Skin epidermis (tissue), 12 donors: ENCODE measurements at regions not wholly inside any gene's neighbourhood (a gene's known extent, or its start where the extent isn't known, plus 50 kb on each side); places are given as distances from the start of the nearest gene placed in this dataset.

ENCODE experiments used
- H3K27ac ChIP-seq, 21 experiments: fragments of 200-600 bp; sonication (generic) in 11 of 21; one replicate each; pipeline ENCODE4 v1.5.0; 2020; ENCODE audit warnings: mild to moderate bottlenecking in 3 of 21, inconsistent platforms in 2 of 21, moderate library complexity in 2 of 21
- H3K4me3 ChIP-seq, 7 experiments: fragments of 200-600 bp; sonication (generic) in 2 of 7; one replicate each; pipeline ENCODE4 v1.5.0; 2020; ENCODE audit warnings: inconsistent platforms in 2 of 7, mild to moderate bottlenecking in 2 of 7, moderate library complexity in 1 of 7

DNA sequence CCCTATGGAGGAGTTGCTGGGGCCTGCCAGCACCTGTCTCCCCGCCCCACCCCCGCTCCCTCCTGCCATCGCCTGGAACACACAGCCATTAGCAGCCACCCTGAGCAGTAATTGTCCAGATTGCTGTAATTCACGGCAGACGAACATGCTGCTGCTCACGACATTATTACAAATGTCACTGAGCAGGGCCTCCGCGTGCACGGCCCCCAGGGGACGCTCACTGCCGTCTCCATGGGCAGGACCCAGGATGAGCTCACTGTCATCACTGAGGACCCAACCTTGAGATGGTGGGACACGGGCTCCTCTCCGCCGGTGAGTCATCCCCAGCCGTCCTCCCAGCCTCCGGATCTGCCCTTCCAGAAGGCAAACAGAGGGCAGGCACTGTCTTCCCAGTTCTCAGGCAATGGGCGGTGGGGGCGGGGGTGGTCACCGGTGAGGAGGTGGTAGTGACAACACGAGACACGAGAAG is 100.4 kb downstream of the RFLNA start:
- peak overlapping the region in 6 of 21 experiments; percentile 32 to 95 (median 74) for H3K27ac ChIP-seq

DNA sequence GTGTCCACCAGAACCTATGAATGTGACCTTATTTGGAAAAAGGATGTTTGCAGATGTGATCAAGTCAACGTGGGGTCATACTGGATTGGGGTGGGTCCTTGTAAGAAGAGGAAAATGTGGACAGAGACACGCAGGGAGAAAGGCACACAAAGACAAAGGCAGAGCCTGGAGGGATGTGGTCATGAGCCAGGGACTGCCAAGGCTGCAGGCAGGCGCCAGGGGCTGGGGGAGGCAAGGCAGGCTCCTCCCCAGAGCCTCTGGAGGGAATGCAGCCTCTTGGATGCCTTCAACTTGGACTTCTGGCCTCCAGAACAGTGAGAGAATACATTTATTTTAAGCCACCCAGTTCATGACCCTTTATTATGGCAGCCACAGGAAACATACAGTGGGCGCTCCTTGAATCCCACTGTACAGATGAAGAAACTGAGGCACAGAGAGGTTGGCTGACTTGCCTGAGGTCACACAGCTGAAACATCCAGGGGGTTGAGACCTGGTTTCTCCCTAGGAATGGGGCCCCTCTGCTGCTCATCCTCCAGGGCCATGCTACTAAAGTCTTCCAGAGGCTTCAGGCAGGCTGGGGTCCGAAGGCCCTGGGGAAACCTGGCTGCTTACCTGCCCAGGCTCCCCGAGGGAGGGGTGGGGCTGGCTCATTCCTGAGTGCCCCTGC is 99.7 kb downstream of the RFLNA start:
- Histone ChIP-seq H3K27ac (peak overlapping the region in 7 of 21 experiments; percentile 17 to 95 (median 72)), H3K4me3 (no peak overlapping the region)

More for the DNA sequence above, 100.4 kb downstream of the RFLNA start:
- no peak overlapping the region for H3K4me3 ChIP-seq

DNA sequence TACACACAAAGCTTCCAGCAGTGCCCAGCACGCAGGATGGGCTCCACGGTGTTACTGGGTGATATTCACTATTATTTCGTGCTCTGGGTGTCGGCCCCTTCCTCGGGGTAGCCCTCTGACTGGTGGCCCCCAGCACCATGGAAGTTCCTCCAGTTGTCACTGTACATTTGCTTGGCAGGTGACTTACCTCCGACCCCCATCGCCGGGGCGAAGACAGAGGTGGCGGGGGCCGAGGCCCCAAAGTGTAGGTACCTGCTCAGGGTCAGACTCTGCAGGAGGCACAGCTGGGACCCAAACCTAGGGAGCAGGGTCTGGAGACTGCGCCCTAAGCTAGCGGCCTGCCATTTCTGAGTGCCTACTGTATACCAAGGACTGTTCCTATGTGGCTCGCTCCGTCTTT is 98.9 kb downstream of the RFLNA start:
- Histone ChIP-seq H3K4me3 (no peak overlapping the region), H3K27ac (peak overlapping the region in 8 of 21 experiments; percentile 34 to 95 (median 76))

DNA sequence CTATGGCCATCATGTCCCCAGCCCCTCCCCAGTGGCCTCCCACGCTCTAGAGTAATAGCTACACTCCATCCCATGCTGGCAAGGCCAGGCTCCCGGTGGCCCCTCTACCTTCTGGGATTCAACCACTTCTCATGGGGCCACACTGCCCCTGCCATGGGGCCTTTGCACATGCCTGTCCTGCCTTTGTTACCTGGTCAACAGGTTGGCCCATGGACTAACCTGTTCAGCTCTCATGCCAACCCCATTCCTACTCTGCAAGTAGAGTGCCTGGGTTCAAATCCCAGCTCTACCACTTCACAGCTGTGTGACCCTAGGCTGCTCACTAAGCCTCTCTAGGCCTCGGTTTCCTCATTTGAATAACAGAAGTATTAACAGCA is 98.5 kb downstream of the RFLNA start:
- Histone ChIP-seq H3K27ac (peak overlapping the region in 16 of 21 experiments; percentile 14 to 95 (median 76)), H3K4me3 (no peak overlapping the region)

DNA sequence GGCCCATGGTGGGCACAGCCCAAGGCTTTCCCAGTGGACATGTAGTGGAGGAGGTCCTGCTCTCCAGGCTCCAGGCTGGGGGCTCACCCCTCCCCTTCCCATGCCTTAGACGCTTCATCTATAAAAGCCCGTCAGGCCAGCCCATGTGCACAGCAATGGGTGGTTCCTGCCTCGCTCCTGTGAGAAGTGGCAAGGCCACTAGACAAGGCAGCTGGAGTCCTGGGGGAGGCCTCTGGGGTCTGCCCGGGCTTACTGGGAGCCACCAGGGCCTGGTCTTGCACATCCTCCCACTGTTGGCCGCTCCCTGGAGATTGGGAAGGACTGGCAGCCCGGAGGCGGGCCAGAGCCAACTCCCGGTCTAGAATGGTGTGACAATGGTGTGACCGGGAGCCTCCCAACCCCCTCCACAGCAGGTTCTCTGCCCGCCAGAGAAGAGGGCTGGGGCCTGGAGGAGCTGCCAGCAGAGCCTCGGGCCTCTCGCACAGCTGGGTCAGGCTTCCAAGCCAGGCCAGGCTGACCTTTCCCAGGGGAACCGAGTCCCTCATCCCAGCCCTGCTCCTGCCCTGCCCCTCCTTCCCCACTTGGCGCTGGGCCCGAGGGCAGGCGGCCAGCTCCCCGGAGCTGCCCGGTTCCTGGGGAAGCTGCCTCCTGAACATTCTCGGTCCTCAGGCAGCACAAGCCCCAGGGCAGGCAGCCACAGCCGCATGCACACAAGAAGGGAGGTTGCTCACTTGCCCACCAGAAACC is 97.9 kb downstream of the RFLNA start:
- Histone ChIP-seq H3K4me3 (no peak overlapping the region), H3K27ac (peak overlapping the region in 19 of 21 experiments; percentile 14 to 95 (median 72))

DNA sequence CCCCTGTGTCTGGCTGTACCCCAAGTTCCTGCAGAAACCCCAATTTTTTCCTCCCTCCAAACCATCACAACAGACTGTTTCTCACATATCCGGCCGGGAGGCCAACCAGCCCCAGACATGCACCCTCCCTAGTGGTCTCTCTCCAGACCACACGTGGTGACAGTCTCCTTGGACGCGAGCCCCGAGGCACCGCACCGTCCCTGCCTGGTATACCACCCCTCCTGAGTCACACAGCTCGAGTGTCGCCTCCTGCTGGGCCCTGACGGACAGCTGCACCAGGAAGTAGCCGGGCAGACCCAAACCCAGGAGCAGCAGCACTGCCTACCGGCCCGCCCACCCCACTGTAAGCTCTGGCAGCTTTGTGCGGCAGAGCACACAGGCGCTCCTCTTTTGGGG is 97.4 kb downstream of the RFLNA start:
- Histone ChIP-seq H3K4me3 (no peak overlapping the region), H3K27ac (peak overlapping the region in 19 of 21 experiments; percentile 14 to 95 (median 81))

DNA sequence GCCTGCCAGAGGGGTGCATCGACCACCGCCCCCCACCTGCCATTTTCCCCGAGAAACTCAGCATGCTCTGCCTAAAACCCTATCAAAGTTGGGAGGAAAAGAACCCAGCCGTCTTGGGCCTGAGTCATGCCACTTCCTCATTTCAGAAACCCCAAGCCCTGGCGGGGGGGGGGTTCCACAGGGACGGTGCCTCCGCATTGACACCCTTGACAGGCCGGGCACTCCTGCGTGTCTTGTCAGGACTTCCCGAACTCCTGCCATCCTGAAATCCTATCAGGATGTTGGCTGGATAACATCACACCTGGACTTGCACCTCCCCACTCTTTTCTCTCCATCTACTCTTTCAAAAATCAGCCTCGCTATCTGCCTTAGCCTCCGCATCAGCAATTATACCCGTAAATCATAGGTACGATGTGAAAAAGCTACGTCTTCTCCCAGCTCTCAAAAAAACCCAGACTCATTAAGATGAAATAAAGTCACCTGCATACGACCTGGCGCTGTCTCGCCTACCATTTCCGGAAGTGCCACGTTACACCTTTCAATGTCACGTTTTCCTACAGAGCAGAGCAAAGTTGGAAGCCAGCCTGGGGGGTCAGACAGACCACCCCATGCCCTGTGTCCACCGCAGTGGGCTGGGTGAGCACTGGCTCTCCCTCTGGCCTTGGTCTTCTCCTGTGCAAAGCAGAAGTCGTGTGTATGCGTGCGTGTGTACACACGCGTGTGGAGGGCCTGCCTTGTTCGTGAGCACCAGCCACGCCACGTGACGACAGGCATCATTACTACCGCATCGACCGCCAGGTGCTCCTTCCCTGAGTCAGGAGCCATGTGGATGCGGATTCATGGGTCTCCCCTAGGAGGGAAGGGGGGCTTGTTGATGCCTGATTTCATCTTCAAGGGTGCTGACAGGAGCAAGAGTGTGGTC is 96.7 kb downstream of the RFLNA start:
- peak overlapping the region in 20 of 21 experiments; percentile 33 to 95 (median 84) for H3K27ac ChIP-seq
- no peak overlapping the region for H3K4me3 ChIP-seq

DNA sequence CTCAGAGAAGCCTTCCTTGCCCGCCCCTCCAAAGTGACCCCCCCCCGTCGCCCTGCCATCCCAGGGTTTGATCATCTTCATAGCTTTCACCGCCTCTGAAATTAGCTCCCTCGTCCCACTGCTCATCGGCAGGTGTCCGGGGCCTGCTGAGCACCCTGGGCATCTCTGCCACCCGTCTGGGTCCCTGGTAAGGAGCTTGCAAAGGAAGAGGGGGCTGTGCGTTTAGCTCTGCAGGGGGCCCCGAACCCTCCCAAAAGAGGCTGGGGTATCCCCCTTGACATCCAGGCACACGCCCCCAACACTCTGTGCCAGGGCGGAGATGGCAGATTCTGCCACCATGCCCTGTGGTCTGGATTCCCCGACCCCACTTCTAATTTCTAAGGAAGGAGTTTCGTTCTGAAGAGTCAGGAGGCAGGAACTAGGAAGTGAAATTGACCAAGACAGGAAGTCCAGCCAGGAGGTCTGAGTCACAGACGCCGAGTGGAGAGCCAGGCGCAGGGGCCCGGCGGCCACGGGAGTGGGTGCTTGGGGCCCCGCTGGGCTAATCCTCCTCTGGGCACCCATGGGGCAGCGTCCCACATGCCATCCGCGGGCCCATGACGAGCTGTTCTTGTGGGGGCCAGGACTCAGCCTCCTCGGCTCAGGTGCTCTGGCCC is 95.7 kb downstream of the RFLNA start:
- no peak overlapping the region for H3K4me3 ChIP-seq
- H3K27ac ChIP-seq, result peak overlapping the region in 20 of 21 experiments; percentile 52 to 95 (median 84)

DNA sequence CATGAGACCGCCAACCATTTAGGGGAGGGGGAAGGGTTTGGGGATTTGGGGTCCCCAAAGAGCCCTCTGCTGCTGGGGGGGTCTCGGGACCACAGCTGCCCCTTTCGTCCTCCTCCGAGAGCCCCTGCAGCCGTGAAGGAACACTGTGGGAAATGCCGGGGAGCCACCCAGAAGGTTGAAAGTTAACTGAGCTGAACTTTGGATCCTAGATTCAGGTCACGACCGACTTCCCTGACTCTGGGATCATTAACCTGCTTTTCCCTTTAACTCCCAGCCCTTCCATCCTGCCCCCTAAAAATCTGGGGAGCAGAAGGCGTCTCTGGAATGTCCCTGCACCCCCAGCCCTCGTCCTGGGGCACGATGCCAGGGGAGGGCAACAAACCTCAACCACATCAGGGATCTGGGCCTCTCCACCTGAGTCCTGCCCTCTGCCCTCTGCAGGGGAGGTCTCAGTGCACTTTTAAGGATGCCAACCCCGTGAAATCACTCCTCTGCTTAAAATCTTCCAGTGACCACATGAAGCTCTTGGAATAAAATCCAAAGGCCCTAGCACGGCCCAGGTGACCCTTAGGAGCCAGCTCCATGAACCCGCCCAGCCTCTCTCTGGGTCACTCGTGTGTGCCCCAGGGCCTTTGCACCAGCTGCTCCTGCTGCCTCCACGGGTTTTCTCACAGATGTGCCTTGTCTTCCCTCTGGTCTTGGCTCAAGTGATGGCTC is 95.0 kb downstream of the RFLNA start:
- Histone ChIP-seq H3K4me3 (peak overlapping the region in 2 of 7 experiments; percentile 32 to 51), H3K27ac (peak overlapping the region in 20 of 21 experiments; percentile 12 to 95 (median 84))

DNA sequence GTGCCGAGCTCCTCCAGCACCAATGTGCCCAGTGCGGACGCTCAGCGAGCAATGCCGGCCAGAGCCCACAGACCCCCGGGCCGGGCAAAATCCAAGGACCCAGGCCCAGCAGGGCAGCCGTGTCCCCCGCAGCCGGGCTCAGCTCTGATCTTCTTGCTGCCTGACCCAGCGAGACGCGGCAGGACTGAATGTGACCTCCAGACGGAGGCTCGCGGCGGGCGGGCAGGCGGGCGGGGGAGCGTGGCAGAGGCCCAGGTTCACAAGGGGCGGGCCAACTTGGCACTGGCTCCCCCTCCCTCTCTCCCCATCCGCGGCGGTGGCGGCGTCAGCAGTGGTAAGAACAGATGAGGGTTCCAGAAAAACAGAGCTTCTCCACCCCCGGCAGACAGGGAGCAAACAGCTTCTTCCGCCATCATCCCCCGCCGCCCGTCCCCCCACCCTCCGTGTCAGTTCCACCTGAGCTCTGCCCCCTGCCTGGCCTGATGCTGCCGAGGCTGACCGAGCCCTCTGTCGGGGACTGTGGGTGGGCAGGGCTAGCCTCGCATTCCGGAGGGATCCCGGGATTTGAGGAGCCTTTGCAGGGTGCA is 94.3 kb downstream of the RFLNA start:
- Histone ChIP-seq H3K27ac (peak overlapping the region in 20 of 21 experiments; percentile 62 to 95 (median 85)), H3K4me3 (peak overlapping the region; percentile 32 to 51 (median 34))

DNA sequence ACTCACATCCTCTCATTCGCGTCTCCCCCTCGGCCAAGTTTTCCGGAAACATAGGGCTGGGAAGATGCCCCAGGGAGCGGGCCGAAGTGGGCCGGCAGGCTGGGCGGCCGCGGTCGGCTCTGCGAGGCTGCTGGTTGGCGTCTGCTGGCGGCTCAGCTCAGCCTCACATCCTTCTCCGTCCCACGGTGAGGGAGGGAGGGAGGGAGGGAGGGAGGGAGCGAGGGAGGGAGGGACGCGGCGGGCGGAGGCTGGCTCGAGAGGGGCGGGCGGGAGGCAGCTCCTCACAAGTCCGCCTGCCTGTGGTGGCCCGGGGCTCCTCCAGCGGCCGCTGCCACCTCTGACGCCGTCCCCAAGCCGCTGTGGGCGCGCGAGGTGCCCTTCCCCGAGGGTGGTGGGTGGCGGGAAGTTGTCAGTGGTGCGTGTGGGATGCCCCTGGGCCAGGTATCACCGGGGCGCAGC is 93.8 kb downstream of the RFLNA start:
- H3K27ac ChIP-seq, result peak overlapping the region; percentile 39 to 95 (median 85)
- H3K4me3 ChIP-seq, result peak overlapping the region; percentile 32 to 51 (median 34)

DNA sequence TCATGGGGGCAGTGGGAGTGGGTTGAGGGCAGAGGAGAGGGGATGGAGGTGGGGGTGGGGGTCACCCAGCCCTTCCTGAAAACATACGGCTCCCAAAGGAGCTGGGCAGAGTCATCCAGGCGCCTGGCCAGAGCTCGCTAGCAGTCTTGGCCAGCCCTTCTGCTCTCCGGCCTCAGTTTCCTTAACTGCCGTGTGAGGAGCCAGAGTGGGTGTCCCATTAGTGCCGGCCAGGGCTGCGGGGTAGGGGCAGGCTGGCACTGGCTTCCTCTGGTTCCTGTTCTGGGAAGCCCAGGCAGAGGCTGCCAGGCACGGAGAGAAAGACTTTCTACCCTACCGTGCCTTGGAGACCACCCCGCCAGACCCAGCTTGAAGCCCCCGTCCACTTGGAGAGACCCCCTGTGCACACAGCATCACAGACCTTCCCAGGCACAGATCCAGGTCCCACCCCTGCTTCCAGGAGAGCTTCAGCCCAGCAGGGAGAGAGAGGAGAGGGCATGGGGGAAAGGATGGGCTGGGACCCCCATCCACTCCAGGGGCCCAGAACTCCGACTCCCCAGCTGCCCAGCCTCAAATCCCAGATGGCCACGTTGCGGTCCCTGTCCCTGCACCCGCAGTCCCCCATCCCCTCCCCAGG is 93.3 kb downstream of the RFLNA start:
- H3K4me3 ChIP-seq, result peak overlapping the region; percentile 17 to 51 (median 34)
- H3K27ac ChIP-seq, result peak overlapping the region in 20 of 21 experiments; percentile 39 to 95 (median 85)

DNA sequence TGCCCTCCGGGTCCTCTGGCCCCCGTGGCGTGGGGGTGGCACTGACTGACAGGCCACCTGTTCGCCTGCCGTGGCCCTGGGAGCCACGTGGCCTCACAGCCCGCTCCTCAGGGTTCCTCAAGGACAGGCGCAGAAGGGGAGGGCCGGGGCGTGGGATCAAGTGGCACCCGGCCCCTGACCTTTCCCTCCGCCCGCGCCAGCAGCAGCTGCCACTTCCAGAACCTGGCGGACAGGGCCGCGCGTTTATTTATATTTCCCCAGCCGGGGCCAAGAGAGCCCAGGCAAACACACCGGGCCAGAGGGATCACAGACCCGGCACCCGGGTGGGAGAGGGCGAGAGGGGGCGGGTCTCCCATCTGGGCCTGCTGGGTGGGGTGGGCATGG is 92.6 kb downstream of the RFLNA start:
- Histone ChIP-seq H3K4me3 (peak overlapping the region; percentile 17 to 51 (median 34)), H3K27ac (peak overlapping the region in 19 of 21 experiments; percentile 15 to 95 (median 85))

DNA sequence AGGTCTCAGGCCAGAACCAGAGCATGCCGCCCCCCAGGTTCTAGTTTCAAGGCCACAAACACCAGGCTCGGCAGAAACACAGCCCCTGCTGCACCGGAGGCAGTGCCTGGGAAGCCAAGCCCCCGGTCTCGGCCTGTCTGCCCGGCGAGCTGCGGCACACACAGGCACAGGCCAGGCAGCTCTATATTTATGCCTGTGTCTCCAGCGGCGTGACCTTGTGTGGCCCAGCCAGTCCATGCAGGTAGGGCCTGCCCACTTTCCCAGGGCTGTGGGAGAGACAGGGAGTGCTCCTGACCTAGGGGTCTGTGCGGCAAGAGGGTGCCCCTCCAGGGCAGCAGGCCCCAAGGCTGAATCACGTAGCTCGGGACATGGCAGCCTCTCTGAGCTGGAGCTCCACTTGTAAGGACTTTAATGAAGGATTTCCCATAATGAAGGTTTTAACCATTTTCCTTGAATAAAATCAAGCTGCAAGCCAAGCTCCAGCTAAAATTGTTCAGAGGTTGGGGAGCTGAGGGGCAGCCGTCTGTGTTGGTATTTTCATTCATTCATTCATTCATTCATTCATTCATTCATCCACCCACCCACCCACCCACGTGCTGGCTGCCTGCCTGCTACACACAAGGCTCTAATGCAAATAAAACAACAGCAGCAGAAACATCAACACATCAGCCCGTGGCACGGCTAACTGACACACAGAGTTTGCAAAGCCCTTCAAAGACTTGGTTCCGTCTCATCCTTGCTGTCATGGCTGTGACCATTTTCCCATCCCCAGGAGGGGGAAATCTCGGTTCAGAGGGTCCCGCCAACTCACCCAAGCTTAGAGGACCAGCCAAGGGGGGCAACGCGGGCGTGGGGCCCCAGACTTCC is 92.0 kb downstream of the RFLNA start:
- Histone ChIP-seq H3K27ac (peak overlapping the region in 13 of 21 experiments; percentile 15 to 95 (median 85)), H3K4me3 (peak overlapping the region in 6 of 7 experiments; percentile 17 to 51 (median 38))

DNA sequence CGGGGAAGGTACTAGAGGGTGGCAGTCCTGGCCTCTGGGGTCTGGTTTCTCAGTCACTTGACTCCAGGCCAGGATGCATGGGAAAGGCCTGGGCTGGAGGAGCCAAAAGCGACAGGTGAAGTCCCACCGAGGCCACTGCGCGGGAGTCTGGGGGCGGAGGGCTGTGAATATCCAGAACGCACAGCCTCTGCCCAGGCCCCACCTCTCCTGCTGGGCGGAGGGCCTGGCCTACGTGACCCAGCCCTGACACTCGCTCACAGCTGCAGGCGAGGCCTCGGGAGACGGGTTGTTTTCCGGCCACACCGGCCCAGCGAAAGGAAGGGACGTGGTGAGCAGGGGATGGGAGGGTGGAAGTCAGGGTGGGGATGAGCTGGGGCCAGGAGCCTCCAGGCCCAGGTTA is 91.2 kb downstream of the RFLNA start:
- H3K27ac ChIP-seq, result peak overlapping the region in 9 of 21 experiments; percentile 12 to 95 (median 49)

DNA sequence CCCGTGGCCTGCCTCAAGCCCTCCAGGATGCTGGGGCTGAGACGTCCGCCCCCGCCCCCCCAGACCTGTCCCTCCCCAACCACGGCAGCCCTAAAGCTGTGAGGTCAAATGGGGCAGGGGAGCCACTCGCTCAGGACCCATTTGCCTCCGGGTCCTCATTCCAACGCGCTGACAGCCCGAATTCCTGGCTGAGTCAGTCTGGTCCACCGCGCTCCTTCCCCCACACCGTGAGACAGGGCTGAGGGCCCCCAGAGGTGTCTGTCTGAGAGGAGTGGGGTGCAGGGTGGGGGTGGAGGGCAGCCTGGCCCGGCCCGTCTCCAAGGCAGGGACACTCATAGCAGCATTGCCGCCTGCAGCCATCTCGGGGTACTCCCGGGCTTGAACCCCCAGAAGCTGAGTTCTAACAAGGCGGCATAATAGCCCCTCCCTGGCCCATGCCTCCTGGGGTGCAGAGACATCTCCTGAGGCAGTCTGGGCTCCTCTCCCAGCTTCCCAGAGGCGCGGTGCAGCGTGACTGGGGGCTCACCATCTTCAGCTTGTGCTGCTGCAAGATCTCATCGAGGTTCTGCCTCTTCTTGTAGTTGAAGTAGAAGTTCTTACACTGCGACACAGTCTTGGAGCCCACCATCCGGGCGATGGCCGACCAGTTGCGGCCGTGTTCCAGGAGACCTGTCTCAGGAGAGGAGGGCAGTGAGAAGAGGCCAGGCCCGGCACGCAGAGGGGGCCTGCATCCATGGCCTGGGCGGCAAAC is 90.5 kb downstream of the RFLNA start:
- Histone ChIP-seq H3K4me3 (no peak overlapping the region), H3K27ac (peak overlapping the region in 4 of 21 experiments; percentile 36 to 90 (median 52))

More for the DNA sequence above, 91.2 kb downstream of the RFLNA start:
- H3K4me3 ChIP-seq, result peak overlapping the region in 1 of 7 experiments; percentile 51
